GM19395 (cell line): ENCODE measurements at regions not wholly inside any gene's neighbourhood (a gene's known extent, or its start where the extent isn't known, plus 50 kb on each side); places are given as distances from the start of the nearest gene placed in this dataset.

Experiments
- ATAC-seq: cut with Tn5 transposase; IDR thresholded peaks from one replicate; pipeline ENCODE4 v1.9.1; 2021; ENCODE audit warnings: mild to moderate bottlenecking, moderate library complexity; ENCODE audit not compliant: unreplicated experiment

DNA sequence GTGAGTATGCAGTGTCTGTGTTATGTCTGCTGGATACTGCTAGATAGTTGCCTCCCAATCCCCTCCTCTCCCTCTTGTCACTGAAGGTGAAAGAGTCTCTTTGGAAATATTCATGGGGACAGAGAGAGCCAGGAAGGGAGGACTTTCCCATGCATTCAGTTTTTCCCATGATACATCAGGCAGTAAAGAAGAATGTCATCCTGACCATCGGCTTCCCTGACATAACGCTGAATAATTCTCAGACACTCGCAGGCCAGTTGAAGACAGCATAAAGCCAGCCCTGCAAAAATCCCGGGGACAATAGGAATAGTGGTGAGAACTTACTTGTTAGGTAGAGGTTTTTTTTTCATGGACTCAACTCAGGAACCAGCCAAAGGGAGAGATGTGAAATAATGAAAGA, 58.1 kb downstream of the KLF4 start:
- ATAC-seq = no peak

GRCh38 chr9:107430071-107430470, 59.5 kb downstream of the KLF4 start:
- ATAC-seq = no peak

DNA sequence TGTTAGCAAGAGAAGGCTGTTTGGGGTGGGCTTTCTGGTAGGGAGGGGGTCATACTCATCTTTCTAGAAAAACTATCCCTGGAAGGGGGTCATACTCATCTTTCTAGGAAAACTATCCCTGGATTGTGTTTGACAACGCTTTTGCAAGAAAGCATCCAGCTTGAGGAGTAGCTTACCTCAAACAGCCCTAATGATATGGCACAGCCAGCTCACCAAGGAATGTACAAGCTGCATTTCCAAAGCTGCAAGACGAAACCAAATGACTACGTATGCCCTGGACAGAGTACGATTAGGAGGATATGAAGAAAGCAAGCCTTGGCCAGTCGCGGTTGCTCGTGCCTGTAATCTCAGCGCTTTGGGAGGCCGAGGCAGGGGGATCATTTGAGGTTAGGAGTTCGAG, 63.4 kb downstream of the KLF4 start:
- ATAC-seq = no peak

DNA sequence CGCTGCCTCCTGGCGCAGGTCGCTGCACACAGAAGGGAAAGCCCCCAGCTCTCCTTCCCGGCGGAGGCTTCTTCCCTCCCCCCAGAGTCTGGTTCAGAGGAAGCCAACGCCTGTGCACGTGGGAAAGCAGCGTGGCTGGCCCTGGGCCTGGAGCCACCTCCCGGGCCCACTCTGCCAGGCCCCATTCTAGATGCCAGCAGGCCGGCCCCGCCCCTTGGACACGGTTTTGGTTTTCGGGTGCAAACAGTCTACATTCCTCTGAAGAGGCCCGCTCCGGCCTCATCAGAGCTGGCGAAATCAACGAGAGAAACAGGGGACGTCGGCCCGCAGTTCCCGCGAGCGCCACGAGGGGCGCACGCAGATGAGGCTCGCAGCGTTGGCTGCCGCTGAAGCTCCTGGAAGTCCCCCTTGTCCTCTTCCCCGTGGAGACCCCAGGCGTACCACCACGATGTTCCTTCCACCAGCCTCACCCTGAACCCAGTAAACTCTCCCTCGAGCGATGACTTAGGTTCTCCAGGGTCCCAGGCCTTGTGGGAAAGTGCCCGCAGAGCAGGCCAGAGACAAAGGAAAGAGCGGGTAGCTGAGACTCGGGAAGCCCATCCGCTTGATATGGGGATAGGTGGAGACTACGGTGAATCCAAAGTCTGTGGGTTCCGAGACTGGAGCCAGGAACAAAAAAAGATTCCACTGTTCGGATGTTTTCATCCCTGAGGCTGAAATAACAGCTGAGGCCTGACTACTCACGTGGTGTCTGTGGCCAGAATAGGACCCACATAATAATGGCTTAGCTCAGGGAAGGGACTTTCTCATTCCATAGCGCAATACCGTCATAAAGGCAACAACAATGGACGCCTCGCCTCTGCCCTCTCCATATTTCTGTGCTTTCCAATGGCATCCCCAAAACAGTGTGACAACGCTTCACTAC, 64.2 kb downstream of the KLF4 start:
- ATAC-seq = peak; percentile 94

DNA sequence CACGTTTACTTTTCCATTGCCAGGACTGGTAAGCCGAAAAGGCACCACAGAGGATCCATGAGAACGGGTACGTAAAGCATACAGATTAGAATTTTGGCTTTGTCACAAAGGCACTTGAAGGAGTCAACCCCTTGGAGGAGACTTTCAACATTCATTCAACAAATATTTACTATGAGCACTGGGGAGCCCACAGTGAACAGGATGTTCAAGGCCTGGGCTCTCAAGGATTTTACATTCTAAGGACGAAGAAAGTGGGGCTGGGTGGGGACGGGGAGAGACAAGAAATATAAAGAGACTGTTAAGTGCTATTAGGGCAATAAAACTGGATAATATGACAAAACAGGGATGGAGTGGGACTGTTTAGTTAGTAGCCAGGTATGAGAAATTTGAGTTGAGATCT, 66.0 kb downstream of the KLF4 start:
- ATAC-seq = no peak

- ATAC-seq = peak; percentile 52
Measured at GRCh38 chr9:107422189-107423185, 67.1 kb downstream of the KLF4 start.

DNA sequence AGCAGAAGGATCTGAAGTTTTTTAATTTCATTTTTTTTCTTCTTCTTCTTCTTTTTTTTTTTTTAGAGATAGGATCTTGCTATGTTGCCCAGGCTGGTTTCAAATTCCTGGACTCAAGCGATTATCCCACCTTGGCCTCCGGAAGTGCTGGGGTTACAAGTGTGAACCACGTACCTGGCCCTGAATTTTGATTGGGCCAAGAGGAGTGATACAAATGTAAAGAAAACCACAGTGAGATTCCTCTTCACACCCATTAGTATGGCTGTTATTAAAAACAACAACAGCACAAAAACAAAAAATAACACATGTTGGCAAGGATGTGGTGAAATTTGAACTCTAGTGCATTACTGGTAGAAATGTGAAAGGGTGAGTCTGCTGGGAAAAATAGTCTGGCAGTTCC, 79.1 kb downstream of the KLF4 start:
- no peak for ATAC-seq

GRCh38 chr9:107409581-107410389, 79.8 kb downstream of the KLF4 start:
- no peak for ATAC-seq

- no peak for ATAC-seq
Measured at GRCh38 chr9:107407675-107408074, 81.9 kb downstream of the KLF4 start.

- ATAC-seq = no peak
Measured at GRCh38 chr9:107405511-107405910, 84.1 kb downstream of the KLF4 start.

GRCh38 chr9:107404736-107405135, 84.8 kb downstream of the KLF4 start:
- ATAC-seq = no peak

DNA sequence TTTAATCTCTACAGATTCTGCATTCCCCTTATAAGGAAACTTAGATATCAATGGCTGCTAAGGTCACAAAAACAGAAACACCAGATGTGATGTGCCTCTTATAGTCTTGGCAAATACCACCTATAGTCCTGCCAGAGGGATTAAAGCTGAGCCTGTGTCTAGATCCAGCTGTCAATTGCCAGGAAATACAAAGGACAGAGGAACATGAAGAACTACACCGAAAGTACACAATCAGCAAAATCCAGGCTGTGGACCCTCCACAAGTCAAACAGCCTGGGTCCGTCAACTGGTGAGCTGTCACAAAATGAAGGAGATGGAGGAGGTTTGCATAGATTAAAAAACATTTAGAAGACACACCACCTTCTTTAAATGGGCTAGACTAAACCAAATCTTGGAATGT, 85.4 kb downstream of the KLF4 start:
- ATAC-seq = no peak

GRCh38 chr9:107397076-107398044, 92.2 kb downstream of the KLF4 start:
- no peak for ATAC-seq

DNA sequence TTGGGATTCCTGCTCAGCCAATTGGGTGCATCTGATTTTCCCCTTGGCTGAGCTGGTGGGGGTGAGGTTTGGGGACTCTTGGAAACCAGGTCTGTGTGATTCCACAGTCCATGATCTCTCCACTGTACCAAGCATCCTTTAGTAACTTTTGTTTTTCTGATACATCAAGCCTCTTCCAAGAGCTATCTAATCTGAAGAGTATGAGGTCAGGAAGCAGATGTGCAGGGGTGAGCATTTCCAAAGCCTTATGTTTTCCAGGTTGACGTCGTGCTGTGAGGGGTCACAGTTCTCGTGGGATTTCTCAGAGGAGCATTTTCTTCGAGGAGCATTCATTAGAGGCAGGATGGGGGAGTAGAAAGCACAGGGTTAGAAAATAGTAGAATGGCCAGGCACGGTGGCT, 95.3 kb downstream of the KLF4 start:
- no peak for ATAC-seq

DNA sequence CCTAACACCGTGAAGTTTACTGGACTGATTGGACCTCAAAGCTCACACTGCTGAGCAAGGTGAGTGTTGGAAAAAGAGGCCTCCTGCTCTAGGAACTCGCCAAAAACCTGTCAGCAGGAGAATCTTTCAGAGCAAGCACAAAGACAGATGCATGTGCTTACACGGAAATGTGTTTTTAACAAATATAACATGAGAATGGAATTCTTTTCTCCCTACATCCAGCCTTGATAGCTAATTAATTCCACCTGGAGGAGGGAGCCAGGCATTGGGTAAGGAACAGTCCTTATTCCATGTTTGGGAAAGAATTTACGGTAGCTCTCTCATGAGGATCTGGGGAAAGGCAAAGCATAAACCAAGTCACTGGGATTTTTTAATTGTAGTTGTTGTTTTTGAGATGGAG, 98.8 kb downstream of the KLF4 start:
- no peak for ATAC-seq

DNA sequence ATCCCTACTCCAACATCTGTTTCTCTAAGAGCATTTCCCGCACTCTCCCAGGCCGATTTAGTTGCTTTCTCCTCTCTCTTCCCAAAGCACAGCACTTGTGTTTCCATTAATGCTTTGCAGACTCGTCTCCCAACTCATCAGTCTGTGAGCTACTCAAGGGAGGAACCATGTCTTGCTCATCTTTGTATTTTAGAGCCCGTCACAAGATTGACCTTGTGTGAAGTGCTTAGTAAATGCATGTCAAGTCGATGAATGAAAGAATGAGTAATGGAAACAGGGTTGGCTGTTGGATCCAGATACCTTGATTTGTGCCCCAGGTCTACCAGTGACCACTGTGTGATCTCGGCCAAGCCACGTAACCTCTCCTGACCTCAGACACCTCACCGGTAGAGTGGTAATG, 99.3 kb downstream of the KLF4 start:
- ATAC-seq = no peak

GRCh38 chr9:107389617-107390071, 99.9 kb downstream of the KLF4 start:
- no peak for ATAC-seq

DNA sequence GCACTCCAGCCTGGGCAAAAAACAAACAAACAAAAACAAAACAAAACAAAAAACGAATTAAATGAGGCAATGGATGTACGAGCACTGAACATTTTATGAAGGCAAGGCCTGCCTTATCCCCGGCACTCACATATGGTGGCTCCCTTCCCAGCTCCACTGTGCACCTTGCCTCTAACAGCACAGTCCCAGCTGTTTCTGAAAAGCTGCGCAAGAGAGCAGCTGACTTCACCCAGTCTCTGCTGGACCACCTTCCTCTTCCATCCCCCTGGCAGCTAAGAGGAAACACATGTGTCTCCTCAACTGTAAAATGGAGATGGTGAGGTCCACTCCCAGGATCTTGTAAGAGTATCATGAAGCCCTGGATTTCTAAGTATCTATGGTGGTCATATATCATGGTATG, 100.7 kb downstream of the KLF4 start:
- no peak for ATAC-seq

GRCh38 chr9:107387409-107387808, 102.2 kb downstream of the KLF4 start:
- no peak for ATAC-seq

DNA sequence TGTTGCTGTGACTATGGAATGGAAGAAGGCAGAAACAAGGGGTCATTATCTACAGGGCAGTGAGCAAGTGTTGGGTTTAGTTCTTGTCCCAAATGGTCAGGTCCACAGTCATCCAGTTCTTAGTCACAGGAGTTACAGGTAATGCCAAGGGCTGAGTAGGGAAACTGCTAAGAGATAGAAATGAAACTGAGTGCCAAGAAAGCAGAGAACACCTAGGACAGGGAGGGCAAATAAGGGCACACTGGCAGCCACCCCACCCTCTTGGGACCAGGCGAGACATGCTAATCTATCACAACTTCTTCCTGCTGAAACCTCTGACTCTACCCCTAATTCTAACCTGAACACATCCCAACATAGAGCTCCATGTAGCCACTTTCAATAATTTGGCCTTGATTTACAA, 103.2 kb downstream of the KLF4 start:
- ATAC-seq = no peak
